22Rv1 (cell line): ENCODE measurements at regions not wholly inside any gene's neighbourhood (a gene's known extent, or its start where the extent isn't known, plus 50 kb on each side); places are given as distances from the start of the nearest gene placed in this dataset.

Source experiments
- ZFX ChIP-seq: fragments of 450-650 bp; IDR thresholded peaks from 2 replicates; pipeline ENCODE4 v1.6.1; 2017; ENCODE audit warnings: antibody characterized with exemption, borderline replicate concordance
- TF ChIP-seq, protein P1 (sequence below): fragments of 450-650 bp; IDR thresholded peaks from 2 replicates; pipeline ENCODE4 v1.5.1; 2017; ENCODE audit warnings: mild to moderate bottlenecking

DNA sequence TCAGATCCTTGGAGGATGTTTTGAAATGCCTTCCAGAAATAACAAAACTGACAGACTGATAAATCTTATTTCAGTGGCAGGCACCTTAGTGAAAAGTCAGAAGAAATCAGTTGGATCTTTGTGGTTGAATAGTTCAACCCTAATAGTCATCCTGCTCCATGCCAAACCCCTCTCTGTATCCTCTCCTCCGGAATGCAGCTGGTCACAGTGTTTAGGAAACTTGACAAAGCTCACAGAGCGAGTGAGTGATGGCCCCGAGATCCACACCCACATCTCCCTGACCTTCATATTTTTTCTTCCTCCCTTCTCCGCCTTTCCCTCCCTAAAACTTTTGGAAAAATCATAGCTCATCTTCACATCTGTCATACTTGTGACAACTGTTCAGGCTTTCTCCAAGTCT, 464.8 kb upstream of the CDH4 start:
- TF ChIP-seq, protein P1, sequence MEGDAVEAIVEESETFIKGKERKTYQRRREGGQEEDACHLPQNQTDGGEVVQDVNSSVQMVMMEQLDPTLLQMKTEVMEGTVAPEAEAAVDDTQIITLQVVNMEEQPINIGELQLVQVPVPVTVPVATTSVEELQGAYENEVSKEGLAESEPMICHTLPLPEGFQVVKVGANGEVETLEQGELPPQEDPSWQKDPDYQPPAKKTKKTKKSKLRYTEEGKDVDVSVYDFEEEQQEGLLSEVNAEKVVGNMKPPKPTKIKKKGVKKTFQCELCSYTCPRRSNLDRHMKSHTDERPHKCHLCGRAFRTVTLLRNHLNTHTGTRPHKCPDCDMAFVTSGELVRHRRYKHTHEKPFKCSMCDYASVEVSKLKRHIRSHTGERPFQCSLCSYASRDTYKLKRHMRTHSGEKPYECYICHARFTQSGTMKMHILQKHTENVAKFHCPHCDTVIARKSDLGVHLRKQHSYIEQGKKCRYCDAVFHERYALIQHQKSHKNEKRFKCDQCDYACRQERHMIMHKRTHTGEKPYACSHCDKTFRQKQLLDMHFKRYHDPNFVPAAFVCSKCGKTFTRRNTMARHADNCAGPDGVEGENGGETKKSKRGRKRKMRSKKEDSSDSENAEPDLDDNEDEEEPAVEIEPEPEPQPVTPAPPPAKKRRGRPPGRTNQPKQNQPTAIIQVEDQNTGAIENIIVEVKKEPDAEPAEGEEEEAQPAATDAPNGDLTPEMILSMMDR, result no peak
- TF ChIP-seq ZFX, result no peak
